Suprapubic skin (tissue), 3 donors: ENCODE measurements at regions not wholly inside any gene's neighbourhood (a gene's known extent, or its start where the extent isn't known, plus 50 kb on each side); places are given as distances from the start of the nearest gene placed in this dataset.

Source experiments
- CTCF ChIP-seq, 2 donors: fragments of 200-600 bp in 1 of 2; fragments of 450-650 bp in 1 of 2; sonication (generic) in 1 of 2; IDR thresholded peaks; one replicate each; pipeline ENCODE4 v1.5.1; 2016 to 2019; ENCODE audit warnings: antibody characterized with exemption in 2 of 2, mild to moderate bottlenecking in 1 of 2, moderate library complexity in 1 of 2
- POLR2A ChIP-seq, 2 donors: fragments of 450-650 bp; IDR thresholded peaks; one replicate each; pipeline ENCODE4 v1.6.1; 2017; ENCODE audit warnings: antibody characterized with exemption in 2 of 2, mild to moderate bottlenecking in 2 of 2, moderate library complexity in 2 of 2

DNA sequence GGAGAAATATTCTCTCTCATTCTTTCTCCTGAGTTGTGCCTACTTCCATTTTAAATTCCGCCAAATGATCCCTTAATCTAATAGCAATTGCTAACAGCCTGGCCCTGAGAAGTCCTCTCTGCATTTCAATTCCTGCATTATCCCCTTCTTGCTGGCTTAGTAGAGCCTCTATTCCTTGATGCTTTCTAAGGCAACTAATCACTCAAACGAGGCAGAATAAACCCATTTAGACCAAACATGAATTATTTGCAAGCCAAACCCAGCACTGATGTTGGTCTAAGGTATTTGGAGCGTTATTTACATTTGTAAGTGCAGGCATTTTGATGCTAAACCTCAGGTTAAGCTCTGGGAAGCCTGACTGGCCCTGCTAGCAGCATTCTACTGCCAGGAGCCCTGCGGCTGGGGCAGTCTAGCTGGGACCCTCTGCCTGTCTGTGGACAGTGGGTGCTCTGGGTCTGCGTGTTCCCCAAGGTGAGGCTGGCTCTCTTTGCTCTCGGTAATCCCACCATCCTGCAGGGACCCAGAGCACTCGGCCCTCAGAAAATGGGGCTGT, 173.1 kb upstream of the HS6ST1 start:
- TF ChIP-seq POLR2A (IDR thresholded peaks at IDR 0.05) (no peak), CTCF (IDR thresholded peaks at IDR 0.05) (no peak)
